ENCODE measurements at regions not wholly inside any gene's neighbourhood (a gene's known extent, or its start where the extent isn't known, plus 50 kb on each side); places are given as distances from the start of the nearest gene placed in this dataset.

DNA sequence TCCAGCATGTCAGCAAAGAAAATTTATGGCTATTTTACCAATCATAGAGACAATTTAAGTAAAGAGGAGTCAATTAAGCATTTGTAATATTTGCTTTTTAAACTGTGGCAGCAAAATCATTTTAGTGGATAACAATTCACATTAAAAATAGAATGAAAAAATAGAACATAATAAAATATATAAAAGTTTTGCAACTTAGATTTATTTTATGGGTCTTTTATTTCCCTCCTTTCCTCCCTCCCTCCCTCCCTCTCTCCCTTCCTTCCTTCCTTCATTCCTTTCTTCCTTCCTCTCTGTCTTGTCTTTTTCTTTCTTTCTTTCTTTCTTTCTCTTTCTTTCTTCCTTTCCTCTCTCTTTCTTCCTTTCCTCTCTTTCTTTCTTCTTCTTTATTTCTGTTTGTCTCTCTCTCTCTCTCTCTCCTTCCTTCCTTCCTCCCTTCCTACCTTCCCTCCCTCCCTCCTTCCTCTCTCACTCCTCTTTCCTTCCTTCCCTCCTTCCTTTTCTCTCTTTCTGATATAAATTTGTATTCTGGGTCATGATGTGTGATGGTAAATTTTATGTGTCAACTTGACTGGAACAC is 610.9 kb upstream of the CITED2 start:
- TF ChIP-seq EZH2 (optimal IDR thresholded peaks at IDR 0.05; ENCODE audit: low read depth, low read length) (no peak), EZH2phosphoT487 (IDR thresholded peaks at IDR 0.05; ENCODE audit: low read length) (no peak)
- TF ChIP-seq, protein P1, sequence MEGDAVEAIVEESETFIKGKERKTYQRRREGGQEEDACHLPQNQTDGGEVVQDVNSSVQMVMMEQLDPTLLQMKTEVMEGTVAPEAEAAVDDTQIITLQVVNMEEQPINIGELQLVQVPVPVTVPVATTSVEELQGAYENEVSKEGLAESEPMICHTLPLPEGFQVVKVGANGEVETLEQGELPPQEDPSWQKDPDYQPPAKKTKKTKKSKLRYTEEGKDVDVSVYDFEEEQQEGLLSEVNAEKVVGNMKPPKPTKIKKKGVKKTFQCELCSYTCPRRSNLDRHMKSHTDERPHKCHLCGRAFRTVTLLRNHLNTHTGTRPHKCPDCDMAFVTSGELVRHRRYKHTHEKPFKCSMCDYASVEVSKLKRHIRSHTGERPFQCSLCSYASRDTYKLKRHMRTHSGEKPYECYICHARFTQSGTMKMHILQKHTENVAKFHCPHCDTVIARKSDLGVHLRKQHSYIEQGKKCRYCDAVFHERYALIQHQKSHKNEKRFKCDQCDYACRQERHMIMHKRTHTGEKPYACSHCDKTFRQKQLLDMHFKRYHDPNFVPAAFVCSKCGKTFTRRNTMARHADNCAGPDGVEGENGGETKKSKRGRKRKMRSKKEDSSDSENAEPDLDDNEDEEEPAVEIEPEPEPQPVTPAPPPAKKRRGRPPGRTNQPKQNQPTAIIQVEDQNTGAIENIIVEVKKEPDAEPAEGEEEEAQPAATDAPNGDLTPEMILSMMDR (IDR thresholded peaks at IDR 0.05; ENCODE audit: low read length), result no peak
